A673 (cell line): ENCODE measurements at regions not wholly inside any gene's neighbourhood (a gene's known extent, or its start where the extent isn't known, plus 50 kb on each side); places are given as distances from the start of the nearest gene placed in this dataset.

Experiments used
- EZH2 ChIP-seq: fragments of 200-600 bp; sonication (generic); IDR thresholded peaks from 2 replicates; pipeline ENCODE4 v1.6.1; 2017; ENCODE audit warnings: borderline replicate concordance, low read depth, mild to moderate bottlenecking, mixed read lengths, antibody characterized with exemption, low read length; ENCODE audit not compliant: poor library complexity, severe bottlenecking
- TF ChIP-seq, protein P1 (sequence below): fragments of 300-800, 200-600 bp; sonication (generic); conservative IDR thresholded peaks from 2 replicates; pipeline ENCODE4 v1.5.1; 2017; ENCODE audit warnings: low read depth, mild to moderate bottlenecking, antibody characterized with exemption, low read length, moderate library complexity, mixed read lengths

GRCh38 chr21:14734833-14735232, 188.7 kb upstream of the SAMSN1 start:
- TF ChIP-seq, protein P1, sequence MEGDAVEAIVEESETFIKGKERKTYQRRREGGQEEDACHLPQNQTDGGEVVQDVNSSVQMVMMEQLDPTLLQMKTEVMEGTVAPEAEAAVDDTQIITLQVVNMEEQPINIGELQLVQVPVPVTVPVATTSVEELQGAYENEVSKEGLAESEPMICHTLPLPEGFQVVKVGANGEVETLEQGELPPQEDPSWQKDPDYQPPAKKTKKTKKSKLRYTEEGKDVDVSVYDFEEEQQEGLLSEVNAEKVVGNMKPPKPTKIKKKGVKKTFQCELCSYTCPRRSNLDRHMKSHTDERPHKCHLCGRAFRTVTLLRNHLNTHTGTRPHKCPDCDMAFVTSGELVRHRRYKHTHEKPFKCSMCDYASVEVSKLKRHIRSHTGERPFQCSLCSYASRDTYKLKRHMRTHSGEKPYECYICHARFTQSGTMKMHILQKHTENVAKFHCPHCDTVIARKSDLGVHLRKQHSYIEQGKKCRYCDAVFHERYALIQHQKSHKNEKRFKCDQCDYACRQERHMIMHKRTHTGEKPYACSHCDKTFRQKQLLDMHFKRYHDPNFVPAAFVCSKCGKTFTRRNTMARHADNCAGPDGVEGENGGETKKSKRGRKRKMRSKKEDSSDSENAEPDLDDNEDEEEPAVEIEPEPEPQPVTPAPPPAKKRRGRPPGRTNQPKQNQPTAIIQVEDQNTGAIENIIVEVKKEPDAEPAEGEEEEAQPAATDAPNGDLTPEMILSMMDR: no peak
- TF ChIP-seq EZH2: no peak
